Medulla oblongata (tissue), 1 donor: ENCODE measurements at regions not wholly inside any gene's neighbourhood (a gene's known extent, or its start where the extent isn't known, plus 50 kb on each side); places are given as distances from the start of the nearest gene placed in this dataset.

Experiments
- DNase-seq: peaks from one replicate; pipeline ENCODE4 v3.0.0-alpha.2; 2015; ENCODE audit errors: extremely low spot score

GRCh38 chr12:85681333-85681732 lies 154.9 kb downstream of the RASSF9 start:
- no peak for DNase-seq

- DNase-seq: no peak
Measured at GRCh38 chr12:85683051-85683450, 153.2 kb downstream of the RASSF9 start.

GRCh38 chr12:85688837-85689236 lies 147.4 kb downstream of the RASSF9 start:
- no peak for DNase-seq

- DNase-seq: no peak
Measured at GRCh38 chr12:85690146-85690545, 146.1 kb downstream of the RASSF9 start.

GRCh38 chr12:85693093-85693665 lies 143.0 kb downstream of the RASSF9 start:
- no peak for DNase-seq

GRCh38 chr12:85695097-85695715 lies 141.0 kb downstream of the RASSF9 start:
- DNase-seq: no peak

- DNase-seq: no peak
Measured at GRCh38 chr12:85697003-85697402, 139.2 kb downstream of the RASSF9 start.

GRCh38 chr12:85698937-85699336 lies 137.3 kb downstream of the RASSF9 start:
- DNase-seq: no peak

GRCh38 chr12:85708775-85709174 lies 127.4 kb downstream of the RASSF9 start:
- DNase-seq: no peak

- no peak for DNase-seq
Measured at GRCh38 chr12:85711735-85712390, 124.3 kb downstream of the RASSF9 start.

GRCh38 chr12:85713373-85713772 lies 122.8 kb downstream of the RASSF9 start:
- DNase-seq: no peak

- no peak for DNase-seq
Measured at GRCh38 chr12:85714425-85714824, 121.8 kb downstream of the RASSF9 start.

GRCh38 chr12:85720308-85721033 lies 115.7 kb downstream of the RASSF9 start:
- no peak for DNase-seq

- DNase-seq: no peak
Measured at GRCh38 chr12:85725991-85726390, 110.2 kb downstream of the RASSF9 start.

GRCh38 chr12:85733221-85733840 lies 102.9 kb downstream of the RASSF9 start:
- no peak for DNase-seq

- DNase-seq: no peak
Measured at GRCh38 chr12:85733984-85734383, 102.2 kb downstream of the RASSF9 start.

- DNase-seq: no peak
Measured at GRCh38 chr12:85740186-85740585, 96.0 kb downstream of the RASSF9 start.

GRCh38 chr12:85741046-85741445 lies 95.2 kb downstream of the RASSF9 start:
- DNase-seq: no peak

- DNase-seq: no peak
Measured at GRCh38 chr12:85747941-85748495, 88.2 kb downstream of the RASSF9 start.
